ENCODE measurements at regions not wholly inside any gene's neighbourhood (a gene's known extent, or its start where the extent isn't known, plus 50 kb on each side); places are given as distances from the start of the nearest gene placed in this dataset.
A peak's percentile ranks its signal among the peaks of the same experiment; 100 is the strongest.

DNA sequence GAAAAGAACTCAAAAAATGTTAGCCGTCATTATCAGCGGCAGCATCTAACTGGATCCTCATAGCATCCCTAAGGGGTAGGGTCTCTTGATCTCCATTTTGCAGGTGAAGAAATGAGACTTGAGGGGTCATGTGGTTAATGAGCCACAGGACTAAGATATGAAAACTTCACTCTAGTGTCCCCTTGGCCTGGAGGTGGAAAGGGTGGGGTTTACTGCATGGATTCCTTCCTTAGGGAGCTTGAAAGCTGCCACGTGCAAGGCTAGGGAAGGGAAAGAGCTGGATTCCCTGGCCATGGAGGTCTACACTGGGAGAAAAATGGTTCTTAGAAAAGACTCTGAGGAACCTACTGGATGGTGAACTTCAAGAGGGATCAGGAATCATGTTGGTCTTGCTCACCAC is 107.9 kb downstream of the SPRY4 start (continued):
- TF ChIP-seq ZNF331 (CRISPR knock-in tag; IDR thresholded peaks at IDR 0.05; ENCODE audit: low read depth) = no peak
- TF ChIP-seq JUNB (IDR thresholded peaks at IDR 0.05; ENCODE audit: unreplicated experiment) = no peak
- TF ChIP-seq EZH2phosphoT487 (IDR thresholded peaks at IDR 0.05; ENCODE audit: unreplicated experiment) = no peak
- TF ChIP-seq NANOG (IDR thresholded peaks at IDR 0.05; ENCODE audit: borderline replicate concordance) = no peak

DNA sequence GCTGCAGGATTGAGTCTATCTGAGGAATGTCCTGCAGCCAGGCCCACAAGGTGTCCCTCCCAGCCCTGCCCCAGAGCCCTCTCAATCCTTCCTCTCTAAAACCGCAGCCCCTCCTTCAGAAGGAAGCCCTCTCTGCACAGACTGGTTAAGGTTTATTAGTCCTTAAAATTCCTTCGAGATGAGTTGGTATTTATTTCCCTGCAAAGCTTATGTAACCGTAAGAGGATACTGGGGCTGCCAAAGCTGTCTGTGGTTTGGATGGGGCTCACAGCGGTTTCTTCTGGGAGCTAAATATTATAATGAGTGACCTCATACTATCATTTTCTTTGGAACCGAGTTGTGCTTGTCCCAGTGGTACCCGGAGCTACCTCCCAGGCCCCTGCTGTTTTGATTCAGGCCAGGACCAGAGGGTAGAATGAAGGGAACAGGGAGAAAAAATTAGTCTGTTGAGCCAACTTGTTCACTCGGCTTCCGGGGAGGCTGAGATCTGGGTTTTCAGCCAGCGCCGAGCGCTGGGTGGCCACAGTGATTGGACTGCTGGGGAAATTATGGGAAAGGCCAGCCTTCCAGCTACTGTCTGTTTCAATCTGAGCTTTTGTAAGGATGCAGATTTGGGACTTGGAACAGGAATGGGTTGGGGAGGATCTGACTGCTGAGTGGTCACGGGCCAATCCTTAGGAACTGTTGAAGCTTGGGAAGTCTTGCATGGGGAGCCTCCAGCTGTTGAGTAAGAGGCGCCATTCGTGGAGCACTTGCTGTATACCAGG is 107.5 kb downstream of the NDFIP1 start:
- H3K79me2 ChIP-seq (replicated peaks; ENCODE audit: insufficient read depth) = no peaks in the 10 kb centered on the region
- Mint-ChIP-seq H3K4me1 (peaks cover 13% of the 10 kb centered on the region), H3K27ac (peak overlapping the region; percentile 56; the same call in 1 of the 2 replicates), H3K9me3 (no peaks in the 10 kb centered on the region), H3K4me3 (no peak overlapping the region), H3K27me3 (ENCODE audit: insufficient read depth, low read depth, poor library complexity) (peaks cover 8% of the 10 kb centered on the region), H3K36me3 (ENCODE audit: low read depth) (no peaks in the 10 kb centered on the region)
- H3K4me1 ChIP-seq (ENCODE audit: insufficient read depth) = peaks cover 5% of the 10 kb centered on the region
- no peaks in the 10 kb centered on the region for H3K36me3 ChIP-seq (ENCODE audit: insufficient read depth)
- ATAC-seq (no peak), DNase-seq (ENCODE audit: low spot score) (no peak)
- H3K9me2 ChIP-seq (ENCODE audit: insufficient read depth) = no peaks in the 10 kb centered on the region
- H4K20me1 ChIP-seq (replicated peaks; ENCODE audit: insufficient read depth) = no peaks in the 10 kb centered on the region
- no peaks in the 10 kb centered on the region for H3K27me3 ChIP-seq (ENCODE audit: insufficient read depth)
- H3K27ac ChIP-seq (ENCODE audit: low read depth) = no peak overlapping the region
- no peak overlapping the region for H3K4me3 ChIP-seq
- H2AFZ ChIP-seq = peak overlapping the region; percentile 88
- no peak overlapping the region for H3K4me2 ChIP-seq
- H3F3A ChIP-seq (replicated peaks; ENCODE audit: low read depth) = 0 out of 2 replicates have a peak, but pooled peaks cover 8% of the 10 kb centered on the region
- TF ChIP-seq NANOG (IDR thresholded peaks at IDR 0.05; ENCODE audit: borderline replicate concordance) (no peak), ZNF331 (CRISPR knock-in tag; IDR thresholded peaks at IDR 0.05; ENCODE audit: low read depth) (no peak), POLR2AphosphoS5 (IDR thresholded peaks at IDR 0.05; ENCODE audit: low read depth) (no peak), ZNF114 (CRISPR knock-in tag; IDR thresholded peaks at IDR 0.05) (no peak), EZH2phosphoT487 (IDR thresholded peaks at IDR 0.05; ENCODE audit: unreplicated experiment) (no peak), EZH2 (IDR thresholded peaks at IDR 0.05; ENCODE audit: low read depth, unreplicated experiment) (no peak)
- TF ChIP-seq, protein P1, sequence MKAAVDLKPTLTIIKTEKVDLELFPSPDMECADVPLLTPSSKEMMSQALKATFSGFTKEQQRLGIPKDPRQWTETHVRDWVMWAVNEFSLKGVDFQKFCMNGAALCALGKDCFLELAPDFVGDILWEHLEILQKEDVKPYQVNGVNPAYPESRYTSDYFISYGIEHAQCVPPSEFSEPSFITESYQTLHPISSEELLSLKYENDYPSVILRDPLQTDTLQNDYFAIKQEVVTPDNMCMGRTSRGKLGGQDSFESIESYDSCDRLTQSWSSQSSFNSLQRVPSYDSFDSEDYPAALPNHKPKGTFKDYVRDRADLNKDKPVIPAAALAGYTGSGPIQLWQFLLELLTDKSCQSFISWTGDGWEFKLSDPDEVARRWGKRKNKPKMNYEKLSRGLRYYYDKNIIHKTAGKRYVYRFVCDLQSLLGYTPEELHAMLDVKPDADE (IDR thresholded peaks at IDR 0.05) = no peak
- TF ChIP-seq, protein P2, sequence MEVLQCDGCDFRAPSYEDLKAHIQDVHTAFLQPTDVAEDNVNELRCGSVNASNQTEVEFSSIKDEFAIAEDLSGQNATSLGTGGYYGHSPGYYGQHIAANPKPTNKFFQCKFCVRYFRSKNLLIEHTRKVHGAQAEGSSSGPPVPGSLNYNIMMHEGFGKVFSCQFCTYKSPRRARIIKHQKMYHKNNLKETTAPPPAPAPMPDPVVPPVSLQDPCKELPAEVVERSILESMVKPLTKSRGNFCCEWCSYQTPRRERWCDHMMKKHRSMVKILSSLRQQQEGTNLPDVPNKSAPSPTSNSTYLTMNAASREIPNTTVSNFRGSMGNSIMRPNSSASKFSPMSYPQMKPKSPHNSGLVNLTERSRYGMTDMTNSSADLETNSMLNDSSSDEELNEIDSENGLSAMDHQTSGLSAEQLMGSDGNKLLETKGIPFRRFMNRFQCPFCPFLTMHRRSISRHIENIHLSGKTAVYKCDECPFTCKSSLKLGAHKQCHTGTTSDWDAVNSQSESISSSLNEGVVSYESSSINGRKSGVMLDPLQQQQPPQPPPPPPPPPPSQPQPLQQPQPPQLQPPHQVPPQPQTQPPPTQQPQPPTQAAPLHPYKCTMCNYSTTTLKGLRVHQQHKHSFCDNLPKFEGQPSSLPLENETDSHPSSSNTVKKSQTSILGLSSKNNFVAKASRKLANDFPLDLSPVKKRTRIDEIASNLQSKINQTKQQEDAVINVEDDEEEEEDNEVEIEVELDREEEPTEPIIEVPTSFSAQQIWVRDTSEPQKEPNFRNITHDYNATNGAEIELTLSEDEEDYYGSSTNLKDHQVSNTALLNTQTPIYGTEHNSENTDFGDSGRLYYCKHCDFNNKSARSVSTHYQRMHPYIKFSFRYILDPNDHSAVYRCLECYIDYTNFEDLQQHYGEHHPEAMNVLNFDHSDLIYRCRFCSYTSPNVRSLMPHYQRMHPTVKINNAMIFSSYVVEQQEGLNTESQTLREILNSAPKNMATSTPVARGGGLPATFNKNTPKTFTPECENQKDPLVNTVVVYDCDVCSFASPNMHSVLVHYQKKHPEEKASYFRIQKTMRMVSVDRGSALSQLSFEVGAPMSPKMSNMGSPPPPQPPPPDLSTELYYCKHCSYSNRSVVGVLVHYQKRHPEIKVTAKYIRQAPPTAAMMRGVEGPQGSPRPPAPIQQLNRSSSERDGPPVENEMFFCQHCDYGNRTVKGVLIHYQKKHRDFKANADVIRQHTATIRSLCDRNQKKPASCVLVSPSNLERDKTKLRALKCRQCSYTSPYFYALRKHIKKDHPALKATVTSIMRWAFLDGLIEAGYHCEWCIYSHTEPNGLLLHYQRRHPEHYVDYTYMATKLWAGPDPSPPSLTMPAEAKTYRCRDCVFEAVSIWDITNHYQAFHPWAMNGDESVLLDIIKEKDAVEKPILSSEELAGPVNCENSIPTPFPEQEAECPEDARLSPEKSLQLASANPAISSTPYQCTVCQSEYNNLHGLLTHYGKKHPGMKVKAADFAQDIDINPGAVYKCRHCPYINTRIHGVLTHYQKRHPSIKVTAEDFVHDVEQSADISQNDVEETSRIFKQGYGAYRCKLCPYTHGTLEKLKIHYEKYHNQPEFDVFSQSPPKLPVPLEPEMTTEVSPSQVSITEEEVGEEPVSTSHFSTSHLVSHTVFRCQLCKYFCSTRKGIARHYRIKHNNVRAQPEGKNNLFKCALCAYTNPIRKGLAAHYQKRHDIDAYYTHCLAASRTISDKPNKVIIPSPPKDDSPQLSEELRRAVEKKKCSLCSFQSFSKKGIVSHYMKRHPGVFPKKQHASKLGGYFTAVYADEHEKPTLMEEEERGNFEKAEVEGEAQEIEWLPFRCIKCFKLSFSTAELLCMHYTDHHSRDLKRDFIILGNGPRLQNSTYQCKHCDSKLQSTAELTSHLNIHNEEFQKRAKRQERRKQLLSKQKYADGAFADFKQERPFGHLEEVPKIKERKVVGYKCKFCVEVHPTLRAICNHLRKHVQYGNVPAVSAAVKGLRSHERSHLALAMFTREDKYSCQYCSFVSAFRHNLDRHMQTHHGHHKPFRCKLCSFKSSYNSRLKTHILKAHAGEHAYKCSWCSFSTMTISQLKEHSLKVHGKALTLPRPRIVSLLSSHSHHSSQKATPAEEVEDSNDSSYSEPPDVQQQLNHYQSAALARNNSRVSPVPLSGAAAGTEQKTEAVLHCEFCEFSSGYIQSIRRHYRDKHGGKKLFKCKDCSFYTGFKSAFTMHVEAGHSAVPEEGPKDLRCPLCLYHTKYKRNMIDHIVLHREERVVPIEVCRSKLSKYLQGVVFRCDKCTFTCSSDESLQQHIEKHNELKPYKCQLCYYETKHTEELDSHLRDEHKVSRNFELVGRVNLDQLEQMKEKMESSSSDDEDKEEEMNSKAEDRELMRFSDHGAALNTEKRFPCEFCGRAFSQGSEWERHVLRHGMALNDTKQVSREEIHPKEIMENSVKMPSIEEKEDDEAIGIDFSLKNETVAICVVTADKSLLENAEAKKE (CRISPR knock-in tag; IDR thresholded peaks at IDR 0.05) = no peak

Measured in GM23338 (cell line).